Skeletal muscle tissue (tissue), 3 donors: ENCODE measurements at regions not wholly inside any gene's neighbourhood (a gene's known extent, or its start where the extent isn't known, plus 50 kb on each side); places are given as distances from the start of the nearest gene placed in this dataset.

Source experiments
- H3K27ac ChIP-seq: one replicate; pipeline ENCODE4 v1.7.0; 2013; ENCODE audit warnings: mild to moderate bottlenecking, low read depth, low read length, inconsistent platforms
- H3K27me3 ChIP-seq, 3 donors: one replicate each; pipeline ENCODE4 v1.7.0; 2013; ENCODE audit warnings: low read length in 3 of 3; ENCODE audit not compliant: control insufficient read depth in 3 of 3, insufficient read depth in 3 of 3
- H3K36me3 ChIP-seq, 3 donors: one replicate each; pipeline ENCODE4 v1.7.0; 2013; ENCODE audit warnings: low read length in 3 of 3; ENCODE audit not compliant: control insufficient read depth in 3 of 3, insufficient read depth in 3 of 3
- H3K4me1 ChIP-seq, 3 donors: one replicate each; pipeline ENCODE4 v1.7.0; 2013; ENCODE audit warnings: low read length in 3 of 3, mild to moderate bottlenecking in 3 of 3; ENCODE audit not compliant: control insufficient read depth in 3 of 3, insufficient read depth in 3 of 3
- H3K4me3 ChIP-seq, 3 donors: one replicate each; pipeline ENCODE4 v1.7.0; 2013; ENCODE audit warnings: low read length in 3 of 3
- H3K9ac ChIP-seq, 3 donors: one replicate each; pipeline ENCODE4 v1.7.0; 2013; ENCODE audit warnings: low read length in 3 of 3, mild to moderate bottlenecking in 3 of 3, moderate library complexity in 2 of 3, low read depth in 1 of 3
- H3K9me3 ChIP-seq, 3 donors: one replicate each; pipeline ENCODE4 v1.7.0; 2013; ENCODE audit warnings: low read length in 3 of 3; ENCODE audit not compliant: control insufficient read depth in 3 of 3
- donor health status: Osteomylitis.

DNA sequence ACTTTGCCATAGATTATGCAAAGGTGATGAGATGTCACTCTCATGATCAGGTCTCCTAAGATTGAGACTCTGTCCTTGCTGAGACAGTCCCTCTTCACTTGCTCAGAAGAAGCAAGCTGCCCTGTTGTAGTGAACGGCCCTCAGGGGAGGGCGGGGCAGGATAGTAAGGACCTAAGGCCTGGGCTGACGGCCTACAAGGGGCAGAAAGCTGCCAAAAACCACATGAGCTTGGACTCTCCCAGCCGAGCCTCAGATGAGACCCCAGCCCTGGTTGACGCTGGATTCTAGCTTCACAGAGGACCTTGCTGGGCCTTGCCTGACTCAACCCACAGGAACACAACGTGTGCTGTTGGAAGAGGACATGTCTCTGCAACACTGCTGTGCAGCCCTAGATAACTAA lies 1182.5 kb downstream of the TBC1D22A start:
- H3K4me1 ChIP-seq = no peaks in the 10 kb centered on the region
- peaks cover 0 to 6% (median 3%) of the 10 kb centered on the region in 3 donors for H3K27me3 ChIP-seq
- H3K27ac ChIP-seq = no peak overlapping the region
- H3K36me3 ChIP-seq = no peaks in the 10 kb centered on the region
- no peaks in the 10 kb centered on the region for H3K9me3 ChIP-seq
- no peak overlapping the region for H3K4me3 ChIP-seq
- no peak overlapping the region for H3K9ac ChIP-seq

DNA sequence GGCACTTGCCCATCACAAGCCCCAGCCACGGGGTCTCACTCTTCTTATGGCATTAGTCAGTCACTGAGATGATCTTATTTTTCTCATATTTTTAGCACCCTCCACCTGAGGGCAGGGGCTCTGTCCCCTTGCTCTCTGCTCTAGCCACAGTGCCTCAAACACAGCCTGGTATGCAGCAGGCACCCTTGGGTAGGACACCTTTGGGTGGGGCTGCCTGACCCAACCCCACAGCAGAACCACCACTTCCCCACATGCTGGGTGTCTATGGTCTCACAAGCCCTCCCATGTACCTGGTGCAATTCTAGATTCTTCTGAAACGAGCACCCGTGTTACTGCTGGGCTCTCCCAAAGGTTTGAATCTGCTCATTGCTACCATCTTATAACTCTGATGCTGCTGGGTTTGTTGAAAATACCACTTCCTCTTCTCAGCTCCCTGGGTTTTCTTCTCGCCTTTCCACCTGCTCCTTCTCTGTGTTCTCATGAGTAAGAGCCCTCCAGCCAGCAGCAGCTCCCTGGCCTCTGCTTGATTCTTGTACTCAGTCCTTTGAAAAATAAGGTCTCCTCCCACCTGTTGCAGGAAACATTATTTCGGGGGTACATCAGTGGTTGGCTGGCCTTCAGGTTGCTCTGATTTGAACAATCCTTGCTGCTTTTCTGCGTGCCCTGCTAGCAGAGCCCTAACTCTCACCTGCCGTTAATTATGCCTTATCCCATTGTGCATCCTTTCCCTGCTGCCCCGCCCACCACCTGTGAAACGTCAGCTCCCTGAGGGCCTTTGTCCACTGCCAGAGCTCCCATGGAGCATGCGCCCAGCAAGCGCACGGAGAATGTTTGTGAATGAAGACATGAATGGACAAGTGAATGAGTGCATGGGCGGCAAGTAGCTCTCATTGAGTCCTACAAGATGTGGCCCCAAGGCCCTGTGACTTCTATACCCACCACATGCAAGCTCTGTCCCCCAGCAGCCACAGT lies 1181.6 kb downstream of the TBC1D22A start:
- H3K9ac ChIP-seq = no peak overlapping the region
- H3K27me3 ChIP-seq = peaks cover 0 to 6% (median 3%) of the 10 kb centered on the region in 3 donors
- no peak overlapping the region for H3K4me3 ChIP-seq
- no peaks in the 10 kb centered on the region for H3K36me3 ChIP-seq
- no peaks in the 10 kb centered on the region for H3K4me1 ChIP-seq
- no peak overlapping the region for H3K27ac ChIP-seq
- H3K9me3 ChIP-seq = no peaks in the 10 kb centered on the region

DNA sequence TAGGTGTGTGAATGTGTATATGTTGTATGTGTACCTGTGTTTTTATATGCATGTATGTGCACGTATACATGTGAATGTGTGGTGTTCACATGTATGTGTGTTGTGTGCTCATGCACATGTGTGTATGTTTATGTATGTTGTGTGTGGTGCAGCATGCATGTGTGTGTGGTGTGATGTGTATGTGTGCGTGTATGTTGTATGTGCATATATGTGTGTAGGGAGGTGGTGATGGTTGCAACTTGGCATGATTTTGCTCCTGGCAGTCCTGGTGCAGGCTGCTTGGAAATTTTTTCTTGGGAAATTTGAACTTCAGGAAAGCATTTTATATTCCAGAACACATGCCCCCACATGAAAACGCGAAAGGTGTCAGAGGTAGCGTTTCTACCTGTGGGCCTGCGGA lies 1177.8 kb downstream of the TBC1D22A start:
- H3K36me3 ChIP-seq = no peaks in the 10 kb centered on the region
- H3K4me1 ChIP-seq = no peaks in the 10 kb centered on the region
- peaks cover 0 to 2% (median 0%) of the 10 kb centered on the region in 3 donors for H3K9me3 ChIP-seq
- H3K27ac ChIP-seq = no peak overlapping the region
- no peak overlapping the region for H3K9ac ChIP-seq
- H3K4me3 ChIP-seq = no peak overlapping the region
- H3K27me3 ChIP-seq = peaks cover 0 to 6% (median 0%) of the 10 kb centered on the region in 3 donors

DNA sequence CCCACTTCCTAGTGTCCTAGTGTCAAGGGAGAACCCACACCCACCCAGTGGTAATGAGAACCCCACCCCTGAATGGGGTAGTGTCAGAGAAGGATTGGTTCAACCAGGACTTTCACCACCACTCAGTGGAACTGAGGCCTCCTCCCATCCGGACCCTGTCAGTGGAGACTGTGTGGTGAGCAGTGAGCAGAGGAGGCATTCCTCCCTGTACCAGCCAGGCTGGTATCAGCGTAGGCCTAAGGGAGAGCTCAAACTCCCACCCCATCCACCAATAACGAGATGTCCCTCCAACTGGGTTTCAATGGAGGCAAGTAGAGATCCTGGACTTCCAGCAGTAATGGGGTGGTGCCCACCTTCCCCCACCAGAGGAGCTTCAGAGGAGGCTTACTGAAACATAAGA lies 1171.4 kb downstream of the TBC1D22A start:
- no peak overlapping the region for H3K9ac ChIP-seq
- H3K36me3 ChIP-seq = no peaks in the 10 kb centered on the region
- H3K9me3 ChIP-seq = peaks cover 0 to 3% (median 0%) of the 10 kb centered on the region in 3 donors
- no peak overlapping the region for H3K27ac ChIP-seq
- no peaks in the 10 kb centered on the region for H3K4me1 ChIP-seq
- no peaks in the 10 kb centered on the region for H3K27me3 ChIP-seq
- H3K4me3 ChIP-seq = no peak overlapping the region

DNA sequence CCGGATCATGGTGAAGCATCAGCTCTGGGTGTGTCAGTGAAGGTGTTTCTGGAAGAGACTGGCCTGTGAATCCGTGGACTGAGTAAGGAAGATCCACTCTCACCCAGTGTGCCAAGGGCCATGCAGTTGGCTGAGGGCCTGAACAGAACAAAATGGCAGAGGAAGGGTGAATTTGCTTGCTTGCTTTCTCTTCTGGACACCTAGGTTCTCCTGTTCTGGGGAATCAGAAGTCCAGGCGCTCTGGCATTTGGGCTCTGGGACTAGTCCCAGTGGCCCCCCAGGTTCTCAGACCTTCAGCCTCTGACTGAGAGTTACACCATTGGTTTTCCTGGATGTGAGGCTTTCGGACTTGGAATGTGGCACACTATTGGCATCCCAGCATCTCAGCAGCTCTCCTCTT lies 1170.8 kb downstream of the TBC1D22A start:
- Histone ChIP-seq H3K36me3 (no peaks in the 10 kb centered on the region), H3K4me1 (no peaks in the 10 kb centered on the region)

DNA sequence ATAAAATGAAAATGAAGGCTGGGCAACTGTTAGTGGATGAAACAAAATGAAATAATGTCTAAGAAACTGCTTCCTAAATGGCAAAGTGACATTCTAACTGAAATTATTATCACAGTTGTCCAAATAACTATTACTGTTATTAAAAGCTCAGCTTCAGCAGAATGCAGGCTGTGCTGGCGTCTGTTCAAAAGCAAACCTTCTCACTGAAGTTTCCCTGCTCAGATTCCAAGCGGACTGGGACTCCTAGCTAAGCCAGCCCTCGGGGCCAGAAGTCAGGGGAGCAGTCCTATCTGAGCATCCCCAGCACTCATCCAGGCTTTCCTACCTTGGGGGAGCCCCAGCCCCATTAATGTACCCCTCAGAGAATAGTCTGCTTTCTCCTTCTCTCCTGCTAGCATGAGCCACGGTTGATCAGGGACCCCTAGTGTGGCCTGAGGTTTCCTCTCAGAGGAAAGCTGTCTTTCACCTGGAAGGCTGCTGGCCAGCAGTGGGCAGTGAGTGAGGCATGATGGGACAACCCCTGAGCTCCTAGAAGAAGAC lies 1167.3 kb downstream of the TBC1D22A start:
- H3K27me3 ChIP-seq = peaks cover 0 to 5% (median 3%) of the 10 kb centered on the region in 3 donors
- H3K4me3 ChIP-seq = no peak overlapping the region
- H3K27ac ChIP-seq = no peak overlapping the region
- H3K9me3 ChIP-seq = no peaks in the 10 kb centered on the region
- H3K9ac ChIP-seq = no peak overlapping the region
- no peaks in the 10 kb centered on the region for H3K36me3 ChIP-seq
- H3K4me1 ChIP-seq = no peaks in the 10 kb centered on the region

More for the DNA sequence above, 1170.8 kb downstream of the TBC1D22A start:
- Histone ChIP-seq H3K4me3 (no peak overlapping the region), H3K27me3 (no peaks in the 10 kb centered on the region), H3K9ac (no peak overlapping the region), H3K27ac (no peak overlapping the region), H3K9me3 (peaks cover 0 to 3% (median 0%) of the 10 kb centered on the region in 3 donors)

DNA sequence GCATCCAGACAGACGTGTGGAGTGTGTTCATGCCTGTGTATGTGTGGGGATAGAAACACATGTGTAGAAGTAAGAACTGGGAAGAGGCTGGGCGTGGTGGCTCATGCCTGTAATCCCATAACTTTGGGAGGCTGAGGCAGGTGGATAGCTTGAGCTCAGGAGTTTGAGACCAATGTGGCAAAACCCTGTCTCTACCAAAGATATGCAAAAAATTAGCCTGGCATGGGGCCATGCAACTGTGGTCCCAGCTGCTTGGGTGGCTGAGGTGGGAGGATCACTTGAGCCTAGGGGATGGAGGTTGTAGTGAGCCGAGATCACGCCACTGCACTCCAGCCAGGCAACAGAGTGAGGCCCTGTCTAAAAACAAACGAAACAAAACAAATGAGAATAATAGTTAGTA lies 1166.6 kb downstream of the TBC1D22A start:
- H3K4me1 ChIP-seq = no peaks in the 10 kb centered on the region
- H3K27me3 ChIP-seq = peaks cover 0 to 5% (median 3%) of the 10 kb centered on the region in 3 donors
- no peak overlapping the region for H3K9ac ChIP-seq
- no peak overlapping the region for H3K27ac ChIP-seq
- no peak overlapping the region for H3K4me3 ChIP-seq
- H3K36me3 ChIP-seq = no peaks in the 10 kb centered on the region
- H3K9me3 ChIP-seq = peaks cover 0 to 2% (median 0%) of the 10 kb centered on the region in 3 donors

DNA sequence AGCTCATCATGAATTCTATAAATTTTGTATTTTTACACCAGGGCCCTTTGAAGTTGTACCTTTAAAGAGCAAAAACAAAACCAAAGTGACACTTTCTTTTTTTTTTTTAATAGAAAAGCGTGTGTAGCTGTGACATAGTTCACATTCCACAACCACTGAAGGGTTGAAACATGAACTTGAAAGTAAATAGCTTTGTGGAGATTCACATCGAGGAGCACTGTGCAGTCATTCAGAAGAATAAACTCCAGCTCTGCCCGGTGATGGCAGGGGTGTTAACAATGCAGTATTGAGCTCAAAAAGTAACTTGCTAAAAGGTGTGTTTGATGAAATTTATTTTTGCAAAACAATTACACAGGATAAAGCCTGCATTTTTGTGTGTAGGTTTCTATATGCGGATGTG lies 1166.2 kb downstream of the TBC1D22A start:
- no peak overlapping the region for H3K27ac ChIP-seq
- H3K4me3 ChIP-seq = no peak overlapping the region
- H3K9ac ChIP-seq = no peak overlapping the region
- no peaks in the 10 kb centered on the region for H3K4me1 ChIP-seq
- peaks cover 0 to 5% (median 0%) of the 10 kb centered on the region in 3 donors for H3K9me3 ChIP-seq
- H3K27me3 ChIP-seq = peaks cover 0 to 5% (median 3%) of the 10 kb centered on the region in 3 donors
- H3K36me3 ChIP-seq = no peaks in the 10 kb centered on the region

DNA sequence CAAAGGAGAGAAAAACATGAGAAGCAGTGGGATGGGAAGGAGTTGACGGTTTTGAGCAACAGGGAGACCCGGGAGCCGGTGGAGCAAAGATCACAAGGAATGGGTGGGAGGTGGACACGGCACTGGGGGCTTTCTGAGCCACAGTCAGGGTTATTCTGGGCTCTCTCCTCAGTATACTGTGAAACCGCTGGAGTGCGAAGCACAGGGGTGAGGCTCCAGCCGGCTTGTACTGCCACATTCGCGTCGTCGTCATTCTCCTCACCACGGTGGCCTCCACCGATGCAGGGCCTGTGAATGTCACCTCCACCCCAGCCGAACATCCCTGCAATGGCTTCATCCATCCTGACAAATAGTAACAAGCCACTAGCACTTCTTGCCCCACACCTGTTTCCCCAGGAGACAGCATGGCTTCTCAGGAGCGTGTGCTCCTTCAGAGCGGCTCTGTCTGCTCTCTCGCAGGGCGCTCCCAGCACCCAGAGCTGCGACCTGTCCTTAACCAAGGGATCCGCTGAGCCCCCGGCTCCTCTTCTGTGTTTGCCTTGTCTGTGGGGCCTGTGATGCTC lies 1165.3 kb downstream of the TBC1D22A start:
- no peak overlapping the region for H3K4me3 ChIP-seq
- H3K36me3 ChIP-seq = no peaks in the 10 kb centered on the region
- peaks cover 0 to 5% (median 0%) of the 10 kb centered on the region in 3 donors for H3K9me3 ChIP-seq
- H3K27me3 ChIP-seq = peaks cover 0 to 5% (median 3%) of the 10 kb centered on the region in 3 donors
- no peak overlapping the region for H3K27ac ChIP-seq
- H3K4me1 ChIP-seq = no peaks in the 10 kb centered on the region
- H3K9ac ChIP-seq = no peak overlapping the region

DNA sequence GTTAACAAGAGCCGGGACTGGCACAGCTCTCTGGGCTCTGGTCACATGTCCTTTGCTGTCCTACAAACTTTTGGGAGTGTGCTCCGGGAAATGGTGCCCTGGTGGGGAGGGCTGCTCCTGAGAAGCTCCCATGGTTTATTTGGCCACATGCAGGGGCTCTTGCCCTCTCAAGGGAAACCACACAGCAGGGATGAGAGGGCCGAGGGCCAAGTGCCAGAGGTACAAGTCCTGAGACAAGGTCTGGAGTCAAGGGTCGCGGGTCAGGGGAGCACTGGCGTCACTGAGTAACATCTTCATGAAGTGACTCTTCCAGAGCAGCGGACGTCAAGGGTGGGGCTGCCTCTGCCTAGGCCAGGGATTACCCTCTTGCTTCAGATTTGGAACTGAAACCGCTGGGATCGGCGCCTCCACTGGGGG lies 1160.6 kb downstream of the TBC1D22A start:
- Histone ChIP-seq H3K4me1 (no peaks in the 10 kb centered on the region), H3K4me3 (no peak overlapping the region), H3K9ac (no peak overlapping the region), H3K27me3 (peaks cover 0 to 9% (median 8%) of the 10 kb centered on the region in 3 donors), H3K27ac (no peak overlapping the region), H3K36me3 (no peaks in the 10 kb centered on the region), H3K9me3 (peaks cover 0 to 5% (median 0%) of the 10 kb centered on the region in 3 donors)
